SK-N-MC (cell line): ENCODE measurements at regions not wholly inside any gene's neighbourhood (a gene's known extent, or its start where the extent isn't known, plus 50 kb on each side); places are given as distances from the start of the nearest gene placed in this dataset.

Source experiments
- EZH2 ChIP-seq: fragments of 200-600 bp; sonication (generic); IDR thresholded peaks from one replicate; pipeline ENCODE4 v1.6.1; 2017; ENCODE audit warnings: antibody characterized with exemption
- POLR2AphosphoS5 ChIP-seq: IDR thresholded peaks from 2 replicates; pipeline ENCODE4 v1.6.1; 2012; ENCODE audit warnings: mild to moderate bottlenecking, low read depth, low read length, borderline replicate concordance

GRCh38 chr12:131263626-131264025 is 309.9 kb downstream of the ADGRD1 start:
- TF ChIP-seq EZH2 (no peak), POLR2AphosphoS5 (no peak)
